ENCODE measurements at regions not wholly inside any gene's neighbourhood (a gene's known extent, or its start where the extent isn't known, plus 50 kb on each side); places are given as distances from the start of the nearest gene placed in this dataset.

DNA sequence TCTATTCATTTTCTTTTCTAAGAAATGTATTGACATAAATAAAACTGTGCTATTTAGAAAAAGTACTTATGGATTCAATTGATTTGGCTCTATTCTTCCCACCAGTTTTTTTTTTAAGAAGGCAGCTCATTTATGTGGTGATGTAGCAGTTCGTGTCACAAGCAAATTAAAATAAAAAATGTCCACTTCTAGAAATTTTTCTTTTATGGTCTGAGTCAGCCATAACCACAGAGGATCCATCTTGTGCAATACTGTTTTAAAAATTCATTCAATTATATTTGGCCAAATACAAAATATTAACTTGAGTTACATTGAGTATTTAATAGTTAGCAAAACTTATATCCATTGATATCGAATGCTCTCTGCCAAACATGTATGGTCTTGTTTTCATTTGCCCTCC lies 207.9 kb upstream of the FAT1 start:
- TF ChIP-seq, protein P1, sequence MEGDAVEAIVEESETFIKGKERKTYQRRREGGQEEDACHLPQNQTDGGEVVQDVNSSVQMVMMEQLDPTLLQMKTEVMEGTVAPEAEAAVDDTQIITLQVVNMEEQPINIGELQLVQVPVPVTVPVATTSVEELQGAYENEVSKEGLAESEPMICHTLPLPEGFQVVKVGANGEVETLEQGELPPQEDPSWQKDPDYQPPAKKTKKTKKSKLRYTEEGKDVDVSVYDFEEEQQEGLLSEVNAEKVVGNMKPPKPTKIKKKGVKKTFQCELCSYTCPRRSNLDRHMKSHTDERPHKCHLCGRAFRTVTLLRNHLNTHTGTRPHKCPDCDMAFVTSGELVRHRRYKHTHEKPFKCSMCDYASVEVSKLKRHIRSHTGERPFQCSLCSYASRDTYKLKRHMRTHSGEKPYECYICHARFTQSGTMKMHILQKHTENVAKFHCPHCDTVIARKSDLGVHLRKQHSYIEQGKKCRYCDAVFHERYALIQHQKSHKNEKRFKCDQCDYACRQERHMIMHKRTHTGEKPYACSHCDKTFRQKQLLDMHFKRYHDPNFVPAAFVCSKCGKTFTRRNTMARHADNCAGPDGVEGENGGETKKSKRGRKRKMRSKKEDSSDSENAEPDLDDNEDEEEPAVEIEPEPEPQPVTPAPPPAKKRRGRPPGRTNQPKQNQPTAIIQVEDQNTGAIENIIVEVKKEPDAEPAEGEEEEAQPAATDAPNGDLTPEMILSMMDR (IDR thresholded peaks at IDR 0.05; ENCODE audit: insufficient read depth, low read length, poor library complexity, severe bottlenecking): no peak
- no peak for TF ChIP-seq EZH2phosphoT487 (conservative IDR thresholded peaks at IDR 0.05; ENCODE audit: low read length)

Data from SU-DHL-6 (cell line).